GM21619 (cell line): ENCODE measurements at regions not wholly inside any gene's neighbourhood (a gene's known extent, or its start where the extent isn't known, plus 50 kb on each side); places are given as distances from the start of the nearest gene placed in this dataset.

Experiments used
- ATAC-seq: cut with Tn5 transposase; IDR thresholded peaks from one replicate; pipeline ENCODE4 v1.9.1; 2021; ENCODE audit not compliant: unreplicated experiment

DNA sequence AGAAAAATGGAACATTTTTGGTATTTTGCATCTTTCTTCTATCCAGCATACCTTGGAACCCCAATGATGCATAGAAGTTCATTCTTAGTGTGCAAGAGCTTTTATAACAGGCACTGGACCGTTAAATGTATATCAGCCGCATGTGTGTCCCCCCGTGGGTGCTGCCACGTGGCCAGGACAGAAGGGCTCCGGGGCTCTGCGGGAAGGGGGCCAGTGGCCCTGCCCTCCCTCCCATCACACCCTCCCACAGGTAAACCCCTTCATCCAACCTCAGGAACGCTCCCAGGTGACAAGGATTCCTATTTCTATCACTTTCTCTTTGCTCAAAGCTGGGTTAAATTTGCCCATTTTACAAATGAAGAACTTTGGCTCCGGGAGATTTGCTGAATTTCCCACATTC, 393.4 kb upstream of the IRX4 start:
- ATAC-seq = no peak

DNA sequence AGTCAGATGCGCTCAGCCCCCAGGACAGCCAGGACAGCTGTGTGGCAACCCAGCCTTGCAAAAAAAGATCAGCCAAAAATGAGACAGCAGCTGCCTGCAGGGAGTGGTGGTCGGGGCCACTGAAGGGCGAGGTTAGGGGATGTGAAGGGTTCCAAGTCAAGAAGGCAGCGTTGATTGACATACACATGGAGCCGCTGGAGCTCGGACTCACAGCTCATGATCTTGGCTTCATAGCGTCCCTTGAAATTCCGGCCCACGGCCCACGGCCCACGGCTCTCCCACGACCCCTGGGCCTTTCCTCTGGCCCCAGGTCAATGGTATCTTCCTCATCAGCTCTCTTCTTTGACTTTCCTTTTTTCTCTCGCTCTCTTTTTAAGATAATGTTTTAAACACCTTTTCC, 390.0 kb upstream of the IRX4 start:
- no peak for ATAC-seq

DNA sequence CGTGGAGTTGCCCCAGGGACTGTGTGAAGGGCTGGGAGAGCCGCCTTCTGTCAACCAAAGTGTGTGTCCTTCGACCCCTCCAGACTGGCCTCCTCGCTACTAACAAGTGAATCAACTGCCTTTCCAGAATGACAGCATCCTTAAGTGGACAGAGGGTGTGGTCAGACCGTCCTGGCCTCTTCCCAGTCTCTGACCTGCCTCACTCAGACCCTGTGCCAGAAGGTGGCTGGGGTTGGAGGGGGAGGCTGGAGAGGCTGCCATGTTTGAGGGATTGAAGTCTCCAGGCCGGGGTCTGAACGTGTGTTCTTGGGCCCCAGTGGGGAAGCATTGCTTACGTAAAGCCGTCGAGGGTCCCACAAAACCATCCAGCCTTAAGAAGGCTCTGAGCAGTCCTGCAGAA, 389.3 kb upstream of the IRX4 start:
- no peak for ATAC-seq

DNA sequence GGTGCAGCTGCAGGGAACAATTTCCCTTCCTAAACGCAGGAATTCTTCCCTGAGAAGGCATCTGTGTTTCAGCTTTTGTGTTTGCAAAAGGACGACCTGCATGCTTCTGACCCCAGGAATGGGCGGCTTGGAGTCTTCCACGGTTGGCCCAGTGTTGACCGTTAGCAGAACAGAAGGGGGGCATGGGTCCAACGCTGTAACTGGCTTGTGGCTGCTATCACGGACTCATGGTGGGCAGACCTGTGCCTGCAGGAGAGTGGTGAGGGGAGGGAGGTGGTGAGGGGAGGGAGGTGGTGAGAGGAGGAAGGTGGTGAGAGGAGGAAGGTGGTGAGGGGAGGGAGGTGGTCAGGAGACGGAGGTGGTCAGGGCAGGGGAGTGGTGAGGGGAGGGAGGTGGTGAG, 388.6 kb upstream of the IRX4 start:
- ATAC-seq = no peak

DNA sequence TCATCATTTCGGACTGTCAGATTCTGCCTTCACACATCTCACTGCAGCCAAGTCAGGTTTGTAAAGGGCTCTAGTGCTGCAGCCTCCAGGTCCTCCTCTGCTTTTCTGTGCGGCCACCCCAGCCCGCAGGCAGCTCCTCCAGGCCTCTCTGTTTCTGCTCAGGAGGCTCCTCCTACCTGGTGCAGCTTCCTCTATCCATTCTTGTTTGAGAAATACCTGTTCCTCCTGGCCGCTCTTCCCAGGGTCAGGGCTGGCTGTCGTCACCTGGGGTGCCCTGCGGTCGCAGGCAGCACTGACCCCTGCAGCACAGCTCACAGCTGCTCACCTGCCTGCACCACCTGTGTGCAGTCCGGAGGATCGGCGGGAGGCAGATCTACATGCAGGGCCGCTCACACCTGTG, 387.7 kb upstream of the IRX4 start:
- no peak for ATAC-seq

DNA sequence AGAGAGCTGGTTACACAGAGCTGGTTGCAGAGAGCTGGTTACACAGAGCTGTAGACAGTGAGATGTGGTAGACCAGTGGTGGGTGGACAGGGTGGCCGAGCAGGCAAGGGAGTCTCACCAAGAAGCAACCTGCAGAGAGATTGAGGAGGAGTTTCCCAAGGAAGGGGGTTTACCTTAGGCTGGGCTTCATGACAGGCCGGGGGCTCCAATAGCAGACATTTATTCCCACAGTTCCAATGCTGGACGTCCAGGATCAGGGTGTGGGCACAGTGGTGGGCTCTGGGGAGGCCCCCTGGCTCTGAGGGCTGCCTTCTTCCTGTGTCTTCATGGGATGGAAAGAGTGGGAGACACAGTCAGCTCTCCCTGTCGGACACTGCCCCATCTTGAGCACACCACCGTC, 386.9 kb upstream of the IRX4 start:
- ATAC-seq = no peak

DNA sequence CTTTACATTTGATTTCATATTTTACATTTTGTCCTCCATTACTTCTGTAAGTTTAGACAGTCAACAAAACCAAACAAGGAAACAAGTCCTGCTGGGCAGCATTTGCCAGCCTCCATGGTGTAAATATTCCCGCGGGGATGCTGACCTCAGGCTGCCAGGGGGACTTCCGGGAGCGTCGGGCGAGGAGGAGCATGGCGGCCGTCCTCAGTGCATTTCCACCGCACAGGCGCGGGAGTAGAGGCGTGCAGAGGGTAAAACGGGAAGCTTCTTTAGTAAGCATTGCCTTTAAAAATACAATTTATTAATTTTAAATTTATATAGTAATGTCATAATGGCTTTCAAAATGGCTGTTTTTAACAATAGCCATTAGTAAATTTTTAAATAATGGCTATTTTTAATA, 385.3 kb upstream of the IRX4 start:
- ATAC-seq = no peak

DNA sequence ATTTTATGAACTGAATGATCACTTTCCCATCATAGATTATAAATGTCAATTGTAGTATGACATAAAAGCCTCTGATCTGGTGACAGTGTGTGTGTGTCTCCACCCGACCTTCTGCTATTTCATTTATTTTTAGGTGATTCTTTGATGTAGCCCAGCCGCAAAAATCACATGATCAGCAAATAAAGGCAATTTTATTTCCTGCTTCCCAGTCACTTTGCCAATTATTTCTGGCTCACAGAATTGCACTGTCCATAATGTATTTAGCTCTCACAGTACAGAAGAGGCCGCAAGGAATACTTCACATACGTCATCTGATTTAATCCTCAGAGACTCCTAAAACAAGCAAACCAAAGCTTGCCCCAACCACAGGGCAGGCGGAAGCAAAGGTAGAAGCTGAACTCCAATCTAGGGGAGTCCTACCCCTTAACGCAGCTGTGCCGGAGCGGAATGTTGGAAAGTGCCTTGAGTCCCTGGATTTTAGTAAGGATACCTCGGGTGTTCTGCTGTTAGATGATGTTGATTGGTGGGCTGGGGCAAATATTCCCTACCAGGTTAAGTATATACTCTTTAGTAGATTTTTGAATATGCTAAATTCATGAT, 384.0 kb upstream of the IRX4 start:
- ATAC-seq = no peak

DNA sequence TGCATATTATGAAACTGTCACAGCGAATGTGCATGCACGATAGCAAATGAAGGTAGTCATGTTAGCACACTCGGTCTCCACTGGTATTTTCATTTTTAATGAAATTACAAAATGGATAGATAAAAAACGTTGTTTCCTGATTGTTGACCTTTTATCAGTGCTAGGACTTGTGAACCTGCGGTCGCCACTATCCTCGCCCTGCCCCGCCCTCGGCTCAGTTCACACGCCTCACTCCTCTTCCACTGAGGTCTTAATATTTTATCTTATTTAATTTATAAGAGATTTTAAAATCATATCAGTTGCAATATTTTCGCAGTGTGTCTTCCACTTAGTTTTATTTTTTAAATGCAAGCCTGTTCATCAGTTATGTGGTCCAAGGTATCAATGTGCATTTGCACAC, 382.6 kb upstream of the IRX4 start:
- ATAC-seq = no peak

DNA sequence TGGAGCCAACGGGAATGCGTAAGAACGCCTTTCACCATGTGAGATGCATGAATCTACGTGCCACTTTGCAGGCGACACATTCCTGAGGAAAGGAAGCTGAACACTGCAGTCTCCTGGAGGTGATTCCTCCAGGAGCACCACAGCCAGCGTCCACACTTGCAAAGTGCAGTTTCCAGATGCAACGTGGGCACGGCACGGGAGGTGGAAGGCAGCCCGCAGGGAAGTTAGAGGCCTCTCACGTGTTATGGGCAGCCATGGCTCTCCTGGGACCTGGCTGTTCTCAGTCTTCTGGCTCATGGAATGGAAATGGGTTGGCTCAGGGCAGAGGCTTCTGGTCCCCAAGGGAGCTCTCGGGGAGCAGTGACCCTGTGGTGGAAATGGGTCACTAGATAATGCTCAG, 381.0 kb upstream of the IRX4 start:
- no peak for ATAC-seq

DNA sequence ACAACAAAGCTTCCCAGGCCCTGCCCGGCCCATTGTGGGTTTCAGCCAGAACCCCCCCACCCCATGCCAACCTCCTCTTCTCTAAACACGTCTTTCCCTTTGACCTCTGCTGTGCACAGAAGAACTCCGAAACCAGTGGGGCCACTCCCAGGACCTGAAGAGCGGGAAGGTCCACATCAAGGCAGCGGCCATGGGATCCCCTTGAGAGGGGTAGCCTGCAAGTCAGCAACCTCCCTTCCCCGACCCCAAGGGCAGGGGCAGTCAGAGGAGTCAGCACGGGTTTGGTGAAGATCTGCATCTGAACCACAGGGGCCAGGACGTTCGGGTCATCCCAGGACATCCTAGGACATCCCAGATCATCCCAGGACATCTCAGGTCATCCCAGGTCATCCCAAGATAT, 379.9 kb upstream of the IRX4 start:
- ATAC-seq = no peak

DNA sequence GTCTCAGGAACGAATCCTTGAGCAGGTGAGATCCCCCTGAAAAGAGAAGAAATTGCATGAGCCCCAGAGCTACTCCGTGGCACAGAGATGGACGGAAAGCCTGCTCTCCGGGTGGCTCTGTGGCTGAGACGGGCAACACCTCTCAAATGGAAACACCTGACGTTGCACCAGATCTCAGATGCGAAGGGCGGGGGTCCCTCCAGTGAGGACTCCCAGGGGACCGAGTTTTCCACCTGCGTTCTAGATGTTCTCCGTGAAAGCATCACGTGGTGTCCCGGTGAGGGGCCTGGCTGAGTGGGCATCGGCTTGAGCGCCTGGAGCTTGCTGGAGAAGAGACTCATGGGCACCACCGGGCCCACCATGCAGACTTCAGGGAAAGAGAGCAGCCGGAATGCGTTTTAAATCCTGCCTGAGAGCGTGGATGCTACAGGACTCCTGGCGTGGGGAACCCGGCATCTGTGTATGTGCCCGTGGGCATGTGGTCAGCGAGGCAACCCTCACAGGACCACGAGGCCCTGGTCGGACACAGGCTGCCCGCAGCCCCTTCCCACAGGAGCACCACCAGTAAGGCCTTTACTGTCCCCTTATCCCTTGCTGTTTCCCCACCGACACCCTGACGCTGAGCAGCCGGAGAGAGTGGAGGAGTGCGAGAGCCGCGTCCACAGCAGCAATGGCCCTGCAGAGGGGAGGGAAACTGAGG, 378.4 kb upstream of the IRX4 start:
- no peak for ATAC-seq

DNA sequence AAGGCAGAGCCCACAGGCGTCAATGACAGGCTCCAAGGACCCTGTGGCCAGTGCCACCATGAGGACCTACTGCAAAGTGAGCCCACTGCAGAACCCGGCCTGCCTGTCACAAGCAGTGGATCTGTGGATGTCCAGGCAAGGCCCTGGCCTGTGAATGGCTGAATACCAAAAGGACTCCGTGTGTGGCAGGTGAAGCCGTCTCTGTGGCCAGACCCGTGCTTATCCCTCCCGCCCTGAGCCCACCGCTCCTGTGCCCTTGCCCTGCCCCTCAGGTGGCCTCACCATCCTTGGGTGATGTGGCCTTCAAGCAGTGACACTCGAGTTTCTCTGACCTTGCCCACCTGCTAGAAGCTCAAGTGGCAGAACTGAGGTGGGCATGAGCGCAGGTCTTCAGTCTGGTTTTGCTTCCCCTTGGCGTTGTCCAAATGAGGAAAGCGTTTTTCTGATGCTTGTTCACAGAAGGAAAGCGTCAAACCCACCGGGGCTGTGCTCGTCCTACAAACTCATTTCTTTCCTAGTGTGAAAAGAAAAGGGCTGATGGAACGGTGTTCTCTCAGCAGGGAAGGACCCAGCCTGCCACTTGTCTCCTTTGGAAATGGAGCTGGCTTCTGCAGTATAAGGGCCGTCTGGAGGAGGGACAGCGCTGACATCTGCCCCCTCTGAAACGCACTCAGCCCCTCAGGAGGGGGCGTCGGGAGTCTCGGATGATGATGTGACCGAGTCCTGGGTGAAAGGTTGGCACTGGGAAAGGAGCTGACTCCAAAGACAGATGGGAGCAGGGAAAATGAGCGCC, 377.7 kb upstream of the IRX4 start:
- ATAC-seq = no peak

DNA sequence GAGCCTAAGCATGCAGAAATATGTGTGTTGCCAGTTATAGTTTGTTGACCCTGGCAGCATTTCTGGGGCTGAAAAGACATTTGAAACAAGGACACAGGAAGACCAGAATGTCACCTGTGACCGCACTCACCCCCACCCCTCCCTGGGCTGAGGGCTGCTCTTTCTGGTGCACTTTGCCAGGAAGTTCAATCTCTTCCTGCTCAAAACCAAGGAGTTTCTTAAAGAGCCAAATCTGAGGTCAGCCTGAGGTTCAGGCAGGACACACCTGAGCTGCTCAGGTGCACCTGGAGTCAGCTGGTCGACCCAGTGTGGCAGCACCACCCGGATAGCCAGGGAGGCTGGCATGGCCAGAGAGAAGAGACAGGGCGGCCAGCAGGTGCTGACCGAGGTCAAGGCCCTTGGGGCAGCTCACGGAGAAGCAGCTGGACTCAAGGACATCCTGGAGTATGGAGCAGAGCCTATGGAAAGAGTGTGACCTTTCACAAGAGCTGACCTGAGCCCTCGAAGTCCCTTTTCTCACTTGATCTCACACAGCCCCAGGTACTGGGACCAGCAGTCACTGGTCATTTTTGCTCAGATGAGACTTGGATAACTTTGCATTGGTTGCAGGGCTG, 376.9 kb upstream of the IRX4 start:
- ATAC-seq = no peak

DNA sequence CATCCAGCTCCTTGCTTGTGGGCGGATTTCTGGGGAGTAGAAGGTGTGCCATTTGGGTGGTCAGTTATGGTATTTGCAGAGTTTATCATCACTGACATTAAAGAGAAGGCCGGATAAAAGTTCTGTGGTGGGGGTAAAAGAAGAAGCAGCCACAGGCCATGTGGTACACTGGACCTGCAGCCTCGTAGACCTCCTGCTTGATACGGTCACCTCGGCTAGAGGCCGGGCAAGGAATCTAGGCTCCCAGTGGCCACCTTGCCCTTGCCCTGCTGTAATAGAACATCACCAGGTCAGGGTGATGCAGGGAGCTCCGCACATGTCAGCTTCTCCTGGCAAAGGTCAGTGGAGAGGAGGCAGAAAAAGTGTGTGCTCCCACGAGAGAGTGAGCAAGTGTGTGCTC, 376.1 kb upstream of the IRX4 start:
- ATAC-seq = no peak

DNA sequence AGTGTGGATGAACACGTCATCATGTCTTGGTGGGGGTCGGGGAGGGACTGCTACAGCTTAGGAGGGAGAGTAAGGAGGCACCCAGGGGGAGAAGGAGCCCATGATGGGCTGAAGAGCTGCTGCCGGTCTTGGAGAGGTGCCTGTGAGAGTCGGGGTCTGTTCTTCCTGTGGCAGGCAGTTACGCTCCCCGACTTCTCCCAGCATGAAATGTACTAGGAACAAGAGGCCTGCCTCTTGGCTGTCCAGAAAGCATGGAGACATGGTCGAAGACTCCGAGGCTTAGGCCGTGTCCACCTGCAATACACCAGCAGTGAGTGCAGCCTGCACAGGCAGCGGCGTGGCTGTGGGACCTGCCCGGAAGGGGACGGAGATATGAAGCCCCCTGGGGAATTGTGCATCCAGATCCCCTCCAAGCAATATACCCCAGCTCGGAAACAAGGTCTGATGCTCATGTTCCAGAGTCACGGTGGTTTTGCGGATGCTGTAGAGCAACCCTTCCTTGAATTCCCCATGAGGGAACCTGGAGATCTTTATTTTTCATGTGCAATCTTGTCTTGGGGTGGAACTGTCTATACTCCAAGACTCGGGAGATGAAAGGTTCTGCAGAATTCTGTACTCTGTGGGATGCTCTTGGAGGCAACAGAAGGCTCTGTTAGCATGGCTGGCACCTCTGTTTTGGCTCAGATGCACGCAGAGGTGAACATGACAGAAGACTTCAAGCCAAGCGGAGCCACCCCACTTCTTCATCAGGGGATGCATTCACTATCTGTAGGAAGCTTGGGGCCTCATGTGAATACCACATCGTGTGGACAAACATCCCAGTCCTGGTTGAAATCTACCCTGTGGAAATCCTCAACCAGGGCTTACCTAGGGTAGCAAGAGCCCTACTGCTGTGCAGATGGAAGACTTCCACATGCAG, 374.9 kb upstream of the IRX4 start:
- no peak for ATAC-seq

DNA sequence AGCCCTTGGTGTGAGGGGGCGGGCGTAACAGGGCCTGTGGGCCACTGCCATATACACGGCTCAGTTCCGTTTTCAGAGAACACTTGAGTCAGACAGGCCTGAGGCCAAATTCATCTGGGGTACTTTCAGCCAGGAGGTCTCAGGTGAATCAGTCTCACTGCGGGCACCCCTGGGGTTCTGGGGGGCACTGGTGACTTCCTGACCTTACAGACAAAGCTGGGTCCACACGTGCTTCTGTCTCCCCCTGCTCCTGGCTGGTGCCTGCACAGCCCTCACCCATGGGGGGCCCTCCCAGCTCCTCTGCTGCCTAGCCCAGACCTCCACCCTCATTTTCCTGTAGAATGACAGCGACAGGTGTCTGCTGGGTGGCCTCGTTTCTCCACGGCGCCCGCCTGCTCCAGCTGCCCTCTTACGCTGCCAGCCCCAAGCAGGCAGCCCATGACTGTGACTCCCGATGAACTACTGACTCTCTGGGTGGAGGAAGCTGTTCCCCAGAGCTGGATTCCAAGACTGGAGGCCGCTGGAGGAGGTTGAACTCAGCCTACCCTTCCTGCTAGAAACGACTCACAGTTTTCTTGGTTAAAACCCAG, 374.1 kb upstream of the IRX4 start:
- no peak for ATAC-seq

DNA sequence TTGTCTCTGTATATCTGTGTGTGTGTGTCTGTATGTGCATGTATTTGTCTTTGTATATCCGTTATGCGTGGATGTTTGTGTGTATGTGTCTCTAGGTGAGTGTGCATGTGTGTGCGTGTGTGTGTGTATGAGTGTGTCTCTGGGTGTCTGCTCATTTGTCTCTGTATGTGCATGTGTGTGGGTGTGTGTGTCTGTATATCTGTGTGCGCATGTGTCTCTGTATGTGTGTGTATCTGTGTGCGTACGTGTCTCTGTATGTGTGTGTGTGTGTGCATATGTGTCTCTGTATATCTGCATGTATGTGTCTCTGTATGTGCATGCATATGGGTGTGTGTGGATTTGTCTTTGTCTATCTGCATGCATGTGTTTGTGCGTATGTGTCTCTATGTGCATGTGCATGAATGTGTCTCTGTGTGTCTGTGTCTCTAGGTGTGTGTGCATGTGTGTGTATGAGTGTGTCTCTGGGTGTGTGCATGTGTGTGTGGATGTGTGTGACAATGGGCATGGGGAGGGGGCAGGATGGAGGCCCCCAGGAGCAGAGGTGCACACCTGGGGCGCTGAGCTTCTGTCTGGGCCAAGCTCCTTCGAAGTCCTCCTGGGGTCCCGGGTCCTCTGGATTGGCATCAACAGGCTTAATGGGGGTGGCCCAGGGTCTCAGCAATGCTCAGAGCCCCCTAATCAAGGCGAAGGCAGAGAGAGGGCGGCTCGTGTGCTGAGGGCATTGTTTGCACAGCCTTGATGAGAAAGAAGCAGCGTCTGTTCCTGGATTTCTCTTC, 373.4 kb upstream of the IRX4 start:
- no peak for ATAC-seq

DNA sequence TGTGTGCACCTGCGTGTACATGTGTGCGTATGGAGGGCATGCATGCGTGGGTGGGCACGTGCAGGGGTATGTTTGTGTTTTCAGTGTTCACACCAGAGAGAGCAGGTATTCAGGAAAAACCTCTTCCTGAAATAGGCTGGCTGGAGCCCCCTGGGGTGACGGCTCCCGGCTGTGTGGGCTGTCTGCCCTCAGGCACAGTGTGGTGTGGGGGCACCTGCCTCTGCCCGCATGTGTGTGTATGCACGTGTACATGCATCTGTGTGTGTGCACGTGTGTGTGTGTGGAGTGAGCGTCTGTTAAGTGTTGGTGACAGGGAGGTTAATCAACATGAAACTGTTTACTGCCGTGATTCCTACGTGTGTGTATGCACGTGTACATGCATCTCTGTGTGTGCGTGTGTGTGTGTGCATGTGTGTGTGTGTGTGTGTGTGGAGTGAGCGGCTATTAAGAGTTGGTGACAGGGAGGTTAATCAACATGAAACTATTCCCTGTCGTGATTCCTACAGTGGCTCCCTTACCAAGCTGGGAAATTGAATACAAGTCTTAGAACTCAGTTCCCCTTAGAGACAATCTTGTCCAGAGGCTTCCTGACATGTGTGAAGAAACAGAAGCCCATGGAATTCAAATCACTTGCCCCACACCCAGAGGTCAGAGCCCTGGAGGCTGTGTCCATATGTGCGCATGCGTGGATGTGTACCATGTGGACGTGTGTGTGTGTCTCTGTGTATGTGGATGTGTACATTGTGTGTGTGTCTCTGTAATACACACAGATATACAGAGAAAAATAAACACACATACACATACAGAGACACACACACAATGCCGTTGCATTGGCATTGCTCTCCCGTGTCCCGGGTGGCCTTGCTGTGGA, 372.4 kb upstream of the IRX4 start:
- ATAC-seq = no peak
